ENCODE measurements at regions not wholly inside any gene's neighbourhood (a gene's known extent, or its start where the extent isn't known, plus 50 kb on each side); places are given as distances from the start of the nearest gene placed in this dataset.

DNA sequence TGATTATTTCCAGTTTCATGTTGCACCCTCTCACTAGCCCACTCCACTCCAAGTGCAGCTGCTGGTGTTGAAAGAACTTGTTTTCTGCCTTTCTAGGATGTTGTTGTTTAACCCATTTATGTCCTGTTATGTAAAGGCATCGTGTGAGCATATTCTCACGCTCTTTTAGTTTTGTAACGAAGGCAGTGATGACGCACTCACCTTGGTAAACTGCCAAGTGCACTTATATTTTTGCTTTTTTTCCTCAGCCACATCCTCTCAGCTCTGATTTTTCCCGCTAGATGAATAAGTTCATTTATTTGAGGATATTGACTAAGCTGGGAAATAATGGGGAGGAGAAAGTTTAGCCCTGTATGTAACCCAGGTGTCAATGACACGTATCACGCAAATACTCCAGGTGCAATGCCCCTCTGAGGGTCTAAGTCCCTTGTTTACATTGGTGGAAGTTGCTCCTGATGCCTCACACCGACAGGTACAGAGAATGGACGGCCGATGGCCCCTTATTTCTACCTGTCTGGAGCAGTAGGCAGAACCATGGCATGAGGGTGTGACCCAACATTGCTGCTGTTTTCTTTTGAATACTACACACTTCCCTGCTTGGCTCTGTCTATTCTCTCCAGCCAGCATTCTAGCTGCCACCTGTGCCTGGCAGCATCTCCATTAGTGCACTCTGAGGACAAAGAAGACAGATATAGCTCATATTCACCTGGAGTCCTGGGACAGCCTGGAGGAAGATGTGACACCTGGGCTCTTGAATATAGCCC, 132.7 kb upstream of the SLC24A3 start:
- Mint-ChIP-seq H3K4me1 (no peaks in the 10 kb centered on the region), H3K27ac (no peak overlapping the region), H3K36me3 (ENCODE audit: low read depth) (no peaks in the 10 kb centered on the region), H3K4me3 (no peak overlapping the region), H3K27me3 (ENCODE audit: low read depth, poor library complexity) (no peaks in the 10 kb centered on the region), H3K9me3 (peaks cover 13% of the 10 kb centered on the region)
- DNase-seq, result no peak
- TF ChIP-seq, protein P1, sequence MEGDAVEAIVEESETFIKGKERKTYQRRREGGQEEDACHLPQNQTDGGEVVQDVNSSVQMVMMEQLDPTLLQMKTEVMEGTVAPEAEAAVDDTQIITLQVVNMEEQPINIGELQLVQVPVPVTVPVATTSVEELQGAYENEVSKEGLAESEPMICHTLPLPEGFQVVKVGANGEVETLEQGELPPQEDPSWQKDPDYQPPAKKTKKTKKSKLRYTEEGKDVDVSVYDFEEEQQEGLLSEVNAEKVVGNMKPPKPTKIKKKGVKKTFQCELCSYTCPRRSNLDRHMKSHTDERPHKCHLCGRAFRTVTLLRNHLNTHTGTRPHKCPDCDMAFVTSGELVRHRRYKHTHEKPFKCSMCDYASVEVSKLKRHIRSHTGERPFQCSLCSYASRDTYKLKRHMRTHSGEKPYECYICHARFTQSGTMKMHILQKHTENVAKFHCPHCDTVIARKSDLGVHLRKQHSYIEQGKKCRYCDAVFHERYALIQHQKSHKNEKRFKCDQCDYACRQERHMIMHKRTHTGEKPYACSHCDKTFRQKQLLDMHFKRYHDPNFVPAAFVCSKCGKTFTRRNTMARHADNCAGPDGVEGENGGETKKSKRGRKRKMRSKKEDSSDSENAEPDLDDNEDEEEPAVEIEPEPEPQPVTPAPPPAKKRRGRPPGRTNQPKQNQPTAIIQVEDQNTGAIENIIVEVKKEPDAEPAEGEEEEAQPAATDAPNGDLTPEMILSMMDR (IDR thresholded peaks at IDR 0.05), result no peak

DNA sequence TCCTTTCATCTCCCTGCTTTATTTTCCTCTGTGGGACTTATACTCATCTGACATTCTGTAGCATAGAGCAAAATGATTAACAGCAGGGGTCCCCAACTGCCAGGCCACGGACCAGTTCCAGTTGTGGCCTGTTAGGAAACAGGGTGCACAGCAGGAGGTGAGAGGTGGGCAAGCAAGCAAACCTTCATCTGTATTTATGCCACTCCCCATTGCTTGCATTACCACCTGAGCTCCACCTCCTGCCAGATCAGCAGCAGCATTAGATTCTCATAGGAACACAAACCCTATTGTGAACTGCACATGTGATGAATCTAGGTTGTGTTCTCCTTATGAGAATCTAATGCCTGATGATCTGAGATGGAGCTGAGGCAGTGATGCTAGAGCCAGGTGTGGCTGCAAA, 130.5 kb upstream of the SLC24A3 start:
- no peak for DNase-seq
- Mint-ChIP-seq H3K27me3 (ENCODE audit: low read depth, poor library complexity) (no peaks in the 10 kb centered on the region), H3K4me3 (no peak overlapping the region), H3K9me3 (peaks cover 13% of the 10 kb centered on the region), H3K4me1 (no peaks in the 10 kb centered on the region), H3K27ac (no peak overlapping the region), H3K36me3 (ENCODE audit: low read depth) (no peaks in the 10 kb centered on the region)
- TF ChIP-seq, protein P1 (IDR thresholded peaks at IDR 0.05), result no peak

GRCh38 chr20:19083136-19083621, 129.3 kb upstream of the SLC24A3 start:
- H3K4me3 Mint-ChIP-seq, result no peak overlapping the region
- DNase-seq, result no peak
- H3K9me3 Mint-ChIP-seq, result peaks cover 17% of the 10 kb centered on the region
- H3K27me3 Mint-ChIP-seq (ENCODE audit: low read depth, poor library complexity), result no peaks in the 10 kb centered on the region
- H3K4me1 Mint-ChIP-seq, result no peaks in the 10 kb centered on the region
- TF ChIP-seq, protein P1 (IDR thresholded peaks at IDR 0.05), result no peak
- no peak overlapping the region for H3K27ac Mint-ChIP-seq
- no peaks in the 10 kb centered on the region for H3K36me3 Mint-ChIP-seq (ENCODE audit: low read depth)

- peaks cover 6% of the 10 kb centered on the region for H3K9me3 Mint-ChIP-seq
- no peak overlapping the region for H3K27ac Mint-ChIP-seq
- DNase-seq, result no peak
- H3K27me3 Mint-ChIP-seq (ENCODE audit: low read depth, poor library complexity), result peaks cover 11% of the 10 kb centered on the region
- no peaks in the 10 kb centered on the region for H3K36me3 Mint-ChIP-seq (ENCODE audit: low read depth)
- H3K4me3 Mint-ChIP-seq, result no peak overlapping the region
- H3K4me1 Mint-ChIP-seq, result no peaks in the 10 kb centered on the region
- TF ChIP-seq, protein P1 (IDR thresholded peaks at IDR 0.05), result no peak
Observed at GRCh38 chr20:19090332-19090731, 122.1 kb upstream of the SLC24A3 start.

DNA sequence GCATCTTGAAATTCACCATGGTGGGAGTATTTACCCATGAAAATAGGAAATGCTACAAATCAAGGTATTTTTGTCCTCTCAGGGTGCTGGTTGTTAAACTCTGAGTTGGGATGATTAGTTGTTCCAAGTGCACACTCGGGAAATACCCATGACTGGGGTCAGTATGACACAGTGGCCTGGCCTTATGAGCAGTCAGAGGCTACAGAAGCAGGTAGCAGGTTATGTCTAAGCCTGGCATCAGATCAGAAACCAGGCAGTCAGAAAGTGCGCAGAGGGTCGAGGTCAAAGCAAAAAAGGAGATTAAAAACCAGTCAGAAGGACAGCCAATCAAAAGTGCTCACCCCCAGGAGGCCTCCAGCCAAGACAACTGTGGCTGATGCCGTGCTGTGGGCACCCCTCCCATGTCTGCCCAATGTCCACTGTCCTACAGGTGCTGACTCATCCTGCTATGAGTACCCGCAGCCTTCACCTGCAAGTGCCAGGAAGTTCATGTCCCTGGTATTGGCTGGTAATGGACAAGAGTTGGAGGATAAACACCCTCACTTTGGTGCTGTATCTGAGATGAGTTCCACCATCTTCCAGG, 117.4 kb upstream of the SLC24A3 start:
- Mint-ChIP-seq H3K4me3 (no peak overlapping the region), H3K36me3 (ENCODE audit: low read depth) (no peaks in the 10 kb centered on the region), H3K27ac (no peak overlapping the region), H3K4me1 (no peaks in the 10 kb centered on the region), H3K27me3 (ENCODE audit: low read depth, poor library complexity) (peaks cover 8% of the 10 kb centered on the region), H3K9me3 (no peaks in the 10 kb centered on the region)
- TF ChIP-seq, protein P1 (IDR thresholded peaks at IDR 0.05), result no peak
- DNase-seq, result no peak
